Panc1 (cell line): ENCODE measurements at regions not wholly inside any gene's neighbourhood (a gene's known extent, or its start where the extent isn't known, plus 50 kb on each side); places are given as distances from the start of the nearest gene placed in this dataset.

Source experiments
- POLR2AphosphoS5 ChIP-seq: IDR thresholded peaks from 2 replicates; pipeline ENCODE4 v1.6.1; 2012; ENCODE audit warnings: mild to moderate bottlenecking, low read depth, low read length, moderate library complexity
- SIN3A ChIP-seq: IDR thresholded peaks from 2 replicates; pipeline ENCODE4 v1.6.1; 2012; ENCODE audit warnings: low read depth, mild to moderate bottlenecking, low read length, moderate library complexity, borderline replicate concordance; ENCODE audit not compliant: insufficient read depth
- TF ChIP-seq, protein P1 (sequence below): fragments of 450-650 bp; IDR thresholded peaks from 2 replicates; pipeline ENCODE4 v1.5.1; 2017; ENCODE audit warnings: mild to moderate bottlenecking

DNA sequence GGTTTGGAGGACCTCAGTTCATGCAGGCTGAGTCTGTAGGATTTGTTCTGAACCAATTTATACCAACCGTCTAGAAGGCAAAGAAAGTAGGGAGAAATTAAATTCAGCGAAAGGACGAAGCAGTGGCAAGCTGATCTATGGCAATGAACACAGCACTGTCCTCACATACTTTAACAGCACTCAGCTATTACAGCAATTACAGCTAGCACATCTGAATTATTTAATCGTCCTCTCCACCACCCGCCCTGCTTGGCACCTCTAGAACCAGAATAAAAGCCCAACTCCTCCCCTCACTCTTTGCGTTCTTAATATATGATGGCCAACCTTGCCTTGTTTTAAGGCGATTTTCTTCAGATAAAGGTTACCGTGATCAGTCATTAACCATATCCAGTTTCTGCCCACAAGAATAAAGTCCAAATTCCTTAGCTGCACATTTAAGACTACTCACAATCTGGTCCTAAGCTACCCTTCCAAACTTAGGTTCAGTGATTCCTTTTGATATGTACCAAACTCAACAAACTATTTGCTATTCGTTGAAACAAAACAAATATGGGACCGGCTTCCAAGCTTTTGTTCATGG is 169.4 kb upstream of the ESRRG start:
- TF ChIP-seq SIN3A (no peak), POLR2AphosphoS5 (no peak)
- TF ChIP-seq, protein P1, sequence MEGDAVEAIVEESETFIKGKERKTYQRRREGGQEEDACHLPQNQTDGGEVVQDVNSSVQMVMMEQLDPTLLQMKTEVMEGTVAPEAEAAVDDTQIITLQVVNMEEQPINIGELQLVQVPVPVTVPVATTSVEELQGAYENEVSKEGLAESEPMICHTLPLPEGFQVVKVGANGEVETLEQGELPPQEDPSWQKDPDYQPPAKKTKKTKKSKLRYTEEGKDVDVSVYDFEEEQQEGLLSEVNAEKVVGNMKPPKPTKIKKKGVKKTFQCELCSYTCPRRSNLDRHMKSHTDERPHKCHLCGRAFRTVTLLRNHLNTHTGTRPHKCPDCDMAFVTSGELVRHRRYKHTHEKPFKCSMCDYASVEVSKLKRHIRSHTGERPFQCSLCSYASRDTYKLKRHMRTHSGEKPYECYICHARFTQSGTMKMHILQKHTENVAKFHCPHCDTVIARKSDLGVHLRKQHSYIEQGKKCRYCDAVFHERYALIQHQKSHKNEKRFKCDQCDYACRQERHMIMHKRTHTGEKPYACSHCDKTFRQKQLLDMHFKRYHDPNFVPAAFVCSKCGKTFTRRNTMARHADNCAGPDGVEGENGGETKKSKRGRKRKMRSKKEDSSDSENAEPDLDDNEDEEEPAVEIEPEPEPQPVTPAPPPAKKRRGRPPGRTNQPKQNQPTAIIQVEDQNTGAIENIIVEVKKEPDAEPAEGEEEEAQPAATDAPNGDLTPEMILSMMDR: no peak
